GM23338 (cell line): ENCODE measurements at regions not wholly inside any gene's neighbourhood (a gene's known extent, or its start where the extent isn't known, plus 50 kb on each side); places are given as distances from the start of the nearest gene placed in this dataset.

Experiments
- ATAC-seq: fragments of 200-7000 bp; cut with Tn5 transposase; 3 replicates; pipeline ENCODE4 v1.9.1; 2020
- DNase-seq: peaks from one replicate; pipeline ENCODE4 v3.0.0-alpha.2; 2015; ENCODE audit warnings: low spot score
- H2AFZ ChIP-seq: fragments of 200-600 bp; sonication (generic); 2 replicates; pipeline ENCODE4 v1.8.0; 2016; ENCODE audit warnings: antibody characterized with exemption, mild to moderate bottlenecking, moderate library complexity
- H3F3A ChIP-seq: fragments of 200-600 bp; sonication (generic); replicated peaks from 2 replicates; pipeline ENCODE4 v1.8.0; 2017; ENCODE audit warnings: antibody characterized with exemption, mixed run types, low read depth
- H3K27ac ChIP-seq: fragments of 200-600 bp; sonication (generic); 2 replicates; pipeline ENCODE4 v1.6.1; 2016; ENCODE audit warnings: low read depth
- H3K27me3 ChIP-seq: fragments of 200-600 bp; sonication (generic); 2 replicates; pipeline ENCODE4 v1.8.0; 2016; ENCODE audit warnings: mild to moderate bottlenecking, mixed run types, moderate library complexity; ENCODE audit not compliant: insufficient read depth
- H3K36me3 ChIP-seq: fragments of 200-600 bp; sonication (generic); 2 replicates; pipeline ENCODE4 v1.8.0; 2016; ENCODE audit warnings: mild to moderate bottlenecking; ENCODE audit not compliant: insufficient read depth
- H3K4me1 ChIP-seq: fragments of 200-600 bp; sonication (generic); 2 replicates; pipeline ENCODE4 v1.8.0; 2016; ENCODE audit warnings: mild to moderate bottlenecking, moderate library complexity; ENCODE audit not compliant: insufficient read depth
- H3K4me2 ChIP-seq: fragments of 200-600 bp; sonication (generic); 2 replicates; pipeline ENCODE4 v1.7.1; 2017; ENCODE audit warnings: mixed run types
- H3K4me3 ChIP-seq: fragments of 200-600 bp; sonication (generic); 2 replicates; pipeline ENCODE4 v1.6.1; 2016; ENCODE audit warnings: mixed run types
- H3K79me2 ChIP-seq: fragments of 200-600 bp; sonication (generic); replicated peaks from 2 replicates; pipeline ENCODE4 v1.8.0; 2017; ENCODE audit warnings: mild to moderate bottlenecking; ENCODE audit not compliant: insufficient read depth
- H3K9me2 ChIP-seq: fragments of 200-600 bp; sonication (generic); 2 replicates; pipeline ENCODE4 v1.8.0; 2017; ENCODE audit not compliant: insufficient read depth
- H4K20me1 ChIP-seq: fragments of 200-600 bp; sonication (generic); replicated peaks from 2 replicates; pipeline ENCODE4 v1.8.0; 2017; ENCODE audit warnings: mild to moderate bottlenecking; ENCODE audit not compliant: insufficient read depth
- H3K27ac Mint-ChIP-seq: 2 replicates; pipeline ENCODE4 v1.8.0; 2020; ENCODE audit warnings: inconsistent platforms, mild to moderate bottlenecking, moderate library complexity, mixed read lengths
- H3K27me3 Mint-ChIP-seq: 3 replicates; pipeline ENCODE4 v1.8.0; 2022; ENCODE audit warnings: low read depth, mild to moderate bottlenecking, moderate library complexity, mixed read lengths, inconsistent platforms; ENCODE audit not compliant: insufficient read depth, poor library complexity
- H3K36me3 Mint-ChIP-seq: 3 replicates; pipeline ENCODE4 v1.8.0; 2021; ENCODE audit warnings: low read depth, mild to moderate bottlenecking, inconsistent platforms, moderate library complexity, mixed read lengths
- H3K4me1 Mint-ChIP-seq: 3 replicates; pipeline ENCODE4 v1.8.0; 2020; ENCODE audit warnings: mild to moderate bottlenecking, inconsistent platforms, mixed read lengths
- H3K4me3 Mint-ChIP-seq: 3 replicates; pipeline ENCODE4 v1.8.0; 2021; ENCODE audit warnings: moderate library complexity, mild to moderate bottlenecking, inconsistent platforms, mixed read lengths
- H3K9me3 Mint-ChIP-seq: 3 replicates; pipeline ENCODE4 v1.8.0; 2020; ENCODE audit warnings: moderate library complexity, mild to moderate bottlenecking, inconsistent platforms, mixed read lengths
- CREB1 ChIP-seq: fragments of 250-450 bp; sonication (Bioruptor Pico); IDR thresholded peaks from 2 replicates; pipeline ENCODE4 v1.5.0; 2020; ENCODE audit warnings: low read depth, mild to moderate bottlenecking, moderate library complexity
- CTCF ChIP-seq, 2 experiments: fragments of 200-600 bp in 1 of 2; sonication (generic) in 1 of 2; conservative IDR thresholded peaks; 2 replicates each; pipeline versions ENCODE4 v1.5.1 to v1.6.1; 2016 to 2017; ENCODE audit warnings: antibody characterized with exemption in 2 of 2, low read depth in 2 of 2, mild to moderate bottlenecking in 2 of 2, moderate library complexity in 1 of 2
- ETS1 ChIP-seq: IDR thresholded peaks from 2 replicates; pipeline ENCODE4 v1.6.1; 2016; ENCODE audit warnings: antibody characterized with exemption
- EZH2 ChIP-seq: fragments of 200-600 bp; sonication (generic); IDR thresholded peaks from one replicate; pipeline ENCODE4 v1.8.0; 2017; ENCODE audit warnings: antibody characterized with exemption, mild to moderate bottlenecking, low read depth; ENCODE audit not compliant: unreplicated experiment
- EZH2phosphoT487 ChIP-seq: fragments of 200-600 bp; sonication (generic); IDR thresholded peaks from one replicate; pipeline ENCODE4 v1.8.1; 2018; ENCODE audit warnings: antibody characterized with exemption; ENCODE audit not compliant: unreplicated experiment
- JUNB ChIP-seq: IDR thresholded peaks from one replicate; pipeline ENCODE4 v1.6.1; 2016; ENCODE audit warnings: antibody characterized with exemption; ENCODE audit not compliant: unreplicated experiment
- NANOG ChIP-seq: IDR thresholded peaks from 2 replicates; pipeline ENCODE4 v1.6.1; 2016; ENCODE audit warnings: antibody characterized with exemption, borderline replicate concordance
- POLR2AphosphoS5 ChIP-seq: IDR thresholded peaks from 2 replicates; pipeline ENCODE4 v1.6.1; 2016; ENCODE audit warnings: antibody characterized with exemption, low read depth
- REST ChIP-seq: IDR thresholded peaks from one replicate; pipeline ENCODE4 v1.6.1; 2018; ENCODE audit warnings: antibody characterized with exemption; ENCODE audit not compliant: unreplicated experiment
- STAT1 ChIP-seq: IDR thresholded peaks from one replicate; pipeline ENCODE4 v1.6.1; 2016; ENCODE audit warnings: antibody characterized with exemption; ENCODE audit not compliant: unreplicated experiment
- ZNF331 ChIP-seq: fragments of 250-450 bp; sonication (Bioruptor Pico); IDR thresholded peaks from 2 replicates; pipeline ENCODE4 v1.5.0; 2020; ENCODE audit warnings: low read depth, mild to moderate bottlenecking, moderate library complexity
- ZNF462 ChIP-seq: fragments of 250-450 bp; sonication (Bioruptor Pico); IDR thresholded peaks from 2 replicates; pipeline ENCODE4 v1.5.0; 2020; ENCODE audit warnings: mild to moderate bottlenecking, moderate library complexity

GRCh38 chr15:36130641-36131310 is 448.6 kb upstream of the CDIN1 start:
- Histone ChIP-seq H3F3A (no peaks in the 10 kb centered on the region), H4K20me1 (no peaks in the 10 kb centered on the region), H3K79me2 (no peaks in the 10 kb centered on the region), H3K36me3 (no peaks in the 10 kb centered on the region), H3K4me3 (no peak overlapping the region), H3K4me1 (no peaks in the 10 kb centered on the region), H3K9me2 (no peaks in the 10 kb centered on the region), H3K27me3 (no peaks in the 10 kb centered on the region), H3K4me2 (no peak overlapping the region), H2AFZ (no peak overlapping the region), H3K27ac (no peak overlapping the region)
- no peaks in the 10 kb centered on the region for H3K36me3 Mint-ChIP-seq
- ATAC-seq (no peak), DNase-seq (no peak)
- H3K4me3 Mint-ChIP-seq = no peak overlapping the region
- H3K9me3 Mint-ChIP-seq = no peaks in the 10 kb centered on the region
- H3K27me3 Mint-ChIP-seq = no peaks in the 10 kb centered on the region
- no peak overlapping the region for H3K27ac Mint-ChIP-seq
- H3K4me1 Mint-ChIP-seq = no peaks in the 10 kb centered on the region; the same call in 2 of the 3 replicates
- no peak for TF ChIP-seq STAT1
- TF ChIP-seq EZH2 = no peak
- TF ChIP-seq ZNF462 (CRISPR knock-in tag) = no peak
- no peak for TF ChIP-seq ETS1
- TF ChIP-seq POLR2AphosphoS5 = no peak
- TF ChIP-seq EZH2phosphoT487 = no peak
- no peak for TF ChIP-seq CTCF (conservative IDR thresholded peaks at IDR 0.05; ENCODE audit: low read depth in 2 of 2)
- TF ChIP-seq JUNB = no peak
- TF ChIP-seq NANOG = no peak
- TF ChIP-seq ZNF331 (CRISPR knock-in tag) = no peak
- no peak for TF ChIP-seq REST
- no peak for TF ChIP-seq CREB1
